OCI-LY3 (cell line): ENCODE measurements at regions not wholly inside any gene's neighbourhood (a gene's known extent, or its start where the extent isn't known, plus 50 kb on each side); places are given as distances from the start of the nearest gene placed in this dataset.

Experiments
- H2AFZ ChIP-seq: fragments of 200-600, 300-600 bp; shearing (Covaris generic); 2 replicates; pipeline ENCODE4 v1.6.0; 2014; ENCODE audit warnings: antibody characterized with exemption, low read depth, low read length
- H3K27ac ChIP-seq: fragments of 200-600, 300-600 bp; sonication (generic); 2 replicates; pipeline ENCODE4 v1.5.1; 2014; ENCODE audit warnings: mild to moderate bottlenecking, low read length, moderate library complexity, mixed read lengths
- H3K27me3 ChIP-seq: fragments of 200-600, 300-600 bp; sonication (generic); 2 replicates; pipeline ENCODE4 v1.6.1; 2014; ENCODE audit warnings: low read depth, low read length, mixed read lengths
- H3K36me3 ChIP-seq: fragments of 200-600, 300-600 bp; sonication (generic); replicated peaks from 2 replicates; pipeline ENCODE3; 2014; ENCODE audit warnings: low read depth, low read length, mixed read lengths
- H3K4me1 ChIP-seq: fragments of 300-600, 200-600 bp; sonication (generic); 2 replicates; pipeline ENCODE4 v1.6.1; 2014; ENCODE audit warnings: low read length, mixed read lengths
- H3K4me2 ChIP-seq: fragments of 200-600, 300-600 bp; sonication (generic); 2 replicates; pipeline ENCODE4 v1.6.1; 2014; ENCODE audit warnings: low read length, mixed read lengths
- H3K4me3 ChIP-seq: fragments of 300-600, 200-600 bp; sonication (generic); 2 replicates; pipeline ENCODE4 v1.5.1; 2014; ENCODE audit warnings: antibody characterized with exemption, mild to moderate bottlenecking, low read length, moderate library complexity
- H3K79me2 ChIP-seq: fragments of 300-600, 200-600 bp; shearing (Covaris generic); 2 replicates; pipeline ENCODE4 v1.6.1; 2014; ENCODE audit warnings: mild to moderate bottlenecking, low read length, mixed read lengths
- H3K9ac ChIP-seq: fragments of 300-600, 200-600 bp; shearing (Covaris generic); 2 replicates; pipeline ENCODE4 v1.6.0; 2014; ENCODE audit warnings: mild to moderate bottlenecking, low read length, moderate library complexity
- H3K9me3 ChIP-seq: fragments of 200-600, 300-600 bp; shearing (Covaris generic); 2 replicates; pipeline ENCODE4 v1.6.1; 2014; ENCODE audit warnings: low read length, mixed read lengths; ENCODE audit not compliant: insufficient read depth
- H4K20me1 ChIP-seq: fragments of 200-600, 300-600 bp; sonication (generic); 2 replicates; pipeline ENCODE4 v1.6.1; 2016; ENCODE audit warnings: low read length, mixed read lengths; ENCODE audit not compliant: insufficient read depth
- EZH2phosphoT487 ChIP-seq: fragments of 200-600 bp; shearing (Covaris generic); IDR thresholded peaks from 2 replicates; pipeline ENCODE4 v1.6.1; 2018; ENCODE audit warnings: antibody characterized with exemption, mixed run types, low read depth
- TF ChIP-seq, protein P1 (sequence below): fragments of 200-600, 300-600 bp; sonication (generic); IDR thresholded peaks from 2 replicates; pipeline ENCODE4 v1.5.1; 2014; ENCODE audit warnings: antibody characterized with exemption, low read length, low read depth

DNA sequence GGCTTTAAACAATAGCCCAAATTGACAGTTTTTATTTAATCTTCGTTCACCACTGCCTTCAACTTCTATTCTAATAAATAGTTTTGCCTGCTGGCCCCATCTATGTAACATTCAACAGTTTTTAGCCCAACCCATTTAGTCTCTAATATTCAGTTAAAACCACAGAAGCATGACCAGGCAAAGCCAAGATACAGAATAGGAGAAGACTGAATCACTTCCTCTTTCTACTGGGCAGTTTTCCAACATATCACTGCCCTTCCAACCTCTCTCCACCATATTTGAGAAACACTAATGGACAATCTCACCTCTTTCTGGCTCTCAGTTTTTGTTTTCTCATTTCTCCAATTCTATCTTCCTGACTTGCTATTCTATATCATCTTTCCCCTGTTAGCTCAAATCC lies 352.9 kb downstream of the DNAH5 start:
- Histone ChIP-seq H3K79me2 (no peaks in the 10 kb centered on the region), H3K4me3 (no peak overlapping the region), H4K20me1 (no peaks in the 10 kb centered on the region), H3K4me1 (no peaks in the 10 kb centered on the region), H3K4me2 (no peak overlapping the region), H3K27ac (no peak overlapping the region), H2AFZ (no peak overlapping the region), H3K9ac (no peak overlapping the region), H3K9me3 (no peaks in the 10 kb centered on the region), H3K27me3 (no peaks in the 10 kb centered on the region), H3K36me3 (no peaks in the 10 kb centered on the region)
- TF ChIP-seq, protein P1, sequence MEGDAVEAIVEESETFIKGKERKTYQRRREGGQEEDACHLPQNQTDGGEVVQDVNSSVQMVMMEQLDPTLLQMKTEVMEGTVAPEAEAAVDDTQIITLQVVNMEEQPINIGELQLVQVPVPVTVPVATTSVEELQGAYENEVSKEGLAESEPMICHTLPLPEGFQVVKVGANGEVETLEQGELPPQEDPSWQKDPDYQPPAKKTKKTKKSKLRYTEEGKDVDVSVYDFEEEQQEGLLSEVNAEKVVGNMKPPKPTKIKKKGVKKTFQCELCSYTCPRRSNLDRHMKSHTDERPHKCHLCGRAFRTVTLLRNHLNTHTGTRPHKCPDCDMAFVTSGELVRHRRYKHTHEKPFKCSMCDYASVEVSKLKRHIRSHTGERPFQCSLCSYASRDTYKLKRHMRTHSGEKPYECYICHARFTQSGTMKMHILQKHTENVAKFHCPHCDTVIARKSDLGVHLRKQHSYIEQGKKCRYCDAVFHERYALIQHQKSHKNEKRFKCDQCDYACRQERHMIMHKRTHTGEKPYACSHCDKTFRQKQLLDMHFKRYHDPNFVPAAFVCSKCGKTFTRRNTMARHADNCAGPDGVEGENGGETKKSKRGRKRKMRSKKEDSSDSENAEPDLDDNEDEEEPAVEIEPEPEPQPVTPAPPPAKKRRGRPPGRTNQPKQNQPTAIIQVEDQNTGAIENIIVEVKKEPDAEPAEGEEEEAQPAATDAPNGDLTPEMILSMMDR, result no peak
- TF ChIP-seq EZH2phosphoT487, result no peak

DNA sequence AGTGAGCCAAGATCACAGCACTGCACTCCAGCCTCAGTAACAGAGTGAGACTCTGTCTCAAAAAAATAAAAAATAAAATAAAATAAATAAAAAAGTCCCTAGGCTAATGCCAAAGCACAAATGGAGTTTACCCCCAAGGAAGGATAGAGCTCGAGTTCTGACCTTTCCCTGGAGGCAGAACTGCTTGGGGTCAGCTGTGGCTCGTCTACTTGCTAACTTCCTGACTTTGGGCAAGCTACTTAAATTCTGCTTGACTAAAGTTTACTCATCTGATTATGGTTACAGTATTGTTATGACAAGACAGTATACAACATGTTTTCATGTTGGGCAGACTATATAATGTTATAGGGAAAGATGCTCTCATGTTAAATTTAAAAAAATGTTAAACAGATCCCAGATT lies 359.2 kb downstream of the DNAH5 start:
- H3K79me2 ChIP-seq, result no peaks in the 10 kb centered on the region
- no peaks in the 10 kb centered on the region for H3K9me3 ChIP-seq
- H3K27me3 ChIP-seq, result no peaks in the 10 kb centered on the region
- no peak overlapping the region for H3K4me3 ChIP-seq
- H2AFZ ChIP-seq, result no peak overlapping the region
- no peak overlapping the region for H3K9ac ChIP-seq
- no peaks in the 10 kb centered on the region for H3K4me1 ChIP-seq
- H3K4me2 ChIP-seq, result no peak overlapping the region
- no peaks in the 10 kb centered on the region for H4K20me1 ChIP-seq
- no peaks in the 10 kb centered on the region for H3K36me3 ChIP-seq
- TF ChIP-seq, protein P1, result no peak
- TF ChIP-seq EZH2phosphoT487, result no peak
- no peak overlapping the region for H3K27ac ChIP-seq

DNA sequence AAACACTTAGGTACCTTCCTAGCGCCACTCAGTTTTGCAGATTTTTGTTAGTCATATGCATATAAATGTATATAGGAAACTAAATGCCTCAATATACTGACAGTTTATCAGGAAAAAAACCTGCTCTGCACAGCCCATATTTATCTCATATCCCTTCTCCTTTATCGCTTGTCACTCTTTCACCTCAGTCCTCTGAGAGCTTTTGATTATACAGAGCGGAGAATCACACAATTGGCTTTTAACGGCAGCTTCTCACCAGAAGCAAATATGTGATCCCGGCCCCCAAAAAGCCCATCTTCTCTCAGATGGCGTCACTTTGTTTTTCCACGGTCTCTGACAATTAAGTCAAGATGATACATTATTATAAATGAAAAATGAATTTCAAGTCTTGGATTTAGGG lies 362.6 kb downstream of the DNAH5 start:
- Histone ChIP-seq H3K4me3 (no peak overlapping the region), H3K4me2 (no peak overlapping the region), H3K9ac (no peak overlapping the region), H3K36me3 (no peaks in the 10 kb centered on the region), H3K4me1 (no peaks in the 10 kb centered on the region), H3K27me3 (no peaks in the 10 kb centered on the region), H4K20me1 (no peaks in the 10 kb centered on the region), H3K79me2 (no peaks in the 10 kb centered on the region), H3K9me3 (no peaks in the 10 kb centered on the region), H3K27ac (no peak overlapping the region), H2AFZ (no peak overlapping the region)
- TF ChIP-seq EZH2phosphoT487, result no peak
- TF ChIP-seq, protein P1, result no peak

DNA sequence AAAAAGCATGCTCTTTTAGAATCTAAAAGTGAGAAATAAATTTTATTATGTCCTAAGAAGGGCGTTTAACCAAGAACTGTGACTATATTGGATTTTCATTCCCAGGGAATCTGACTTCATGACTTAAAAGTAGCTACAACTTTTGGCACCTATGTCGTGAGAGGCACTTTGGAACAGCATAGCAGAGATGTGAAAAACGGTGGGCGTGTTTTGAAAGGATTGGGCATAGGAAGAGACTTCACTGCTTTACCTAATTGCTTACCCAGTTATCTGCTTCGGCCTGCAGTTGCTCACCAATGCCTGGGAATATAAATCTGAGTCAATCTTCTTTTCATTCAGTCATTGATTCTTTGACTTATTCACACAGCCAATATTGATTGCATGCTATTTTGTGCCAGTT lies 363.4 kb downstream of the DNAH5 start:
- Histone ChIP-seq H3K79me2 (no peaks in the 10 kb centered on the region), H3K27me3 (no peaks in the 10 kb centered on the region), H3K9me3 (no peaks in the 10 kb centered on the region), H3K4me1 (no peaks in the 10 kb centered on the region), H3K4me2 (no peak overlapping the region), H2AFZ (no peak overlapping the region), H3K9ac (no peak overlapping the region), H4K20me1 (no peaks in the 10 kb centered on the region), H3K27ac (no peak overlapping the region), H3K36me3 (no peaks in the 10 kb centered on the region), H3K4me3 (no peak overlapping the region)
- no peak for TF ChIP-seq EZH2phosphoT487
- TF ChIP-seq, protein P1, result no peak
